Keratinocyte (primary cell): ENCODE measurements at regions not wholly inside any gene's neighbourhood (a gene's known extent, or its start where the extent isn't known, plus 50 kb on each side); places are given as distances from the start of the nearest gene placed in this dataset.

Experiments
- CTCF ChIP-seq, 3 experiments: IDR thresholded peaks in 1 of 3; conservative IDR thresholded peaks in 1 of 3; optimal IDR thresholded peaks in 1 of 3; 2 replicates in 2 of 3; 3 replicates in 1 of 3; pipeline versions ENCODE3 to v1.5.1; 2011; ENCODE audit warnings: low read length in 3 of 3, mild to moderate bottlenecking in 3 of 3, moderate library complexity in 2 of 3, control low read depth in 1 of 3, inconsistent platforms in 1 of 3; ENCODE audit not compliant: insufficient read depth in 2 of 3; ENCODE audit errors: extremely low read depth in 1 of 3
- EZH2 ChIP-seq: IDR thresholded peaks from one replicate; pipeline ENCODE4 v1.6.1; 2012; ENCODE audit warnings: inconsistent platforms, mild to moderate bottlenecking, low read length, moderate library complexity

DNA sequence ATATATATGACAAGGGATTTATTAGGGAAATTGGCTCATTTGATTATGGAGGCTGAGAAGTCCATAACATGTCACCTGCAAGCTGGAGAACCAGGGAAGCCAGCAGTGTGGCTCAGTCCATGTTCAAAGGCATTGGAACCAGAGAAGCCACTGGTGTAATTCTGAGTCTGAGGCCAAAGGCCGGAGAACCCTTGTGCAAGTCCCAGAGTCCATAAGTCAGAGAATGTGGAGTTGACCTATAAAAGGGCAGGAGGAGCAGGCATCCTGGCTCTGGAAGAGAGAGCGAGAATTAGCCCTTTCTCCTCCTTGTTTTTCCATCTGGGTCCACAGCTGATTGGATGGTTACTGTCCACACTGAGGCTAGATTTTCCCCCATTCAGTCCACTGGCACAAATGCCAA lies 319.8 kb downstream of the IGSF11 start:
- TF ChIP-seq CTCF (optimal IDR thresholded peaks at IDR 0.05 in 1 of 3, IDR thresholded peaks at IDR 0.05 in 1 of 3, conservative IDR thresholded peaks at IDR 0.05 in 1 of 3; ENCODE audit: extremely low read depth in 1 of 3, insufficient read depth in 2 of 3, low read length in 3 of 3) (no peak), EZH2 (no peak)
